ENCODE measurements at regions not wholly inside any gene's neighbourhood (a gene's known extent, or its start where the extent isn't known, plus 50 kb on each side); places are given as distances from the start of the nearest gene placed in this dataset.

DNA sequence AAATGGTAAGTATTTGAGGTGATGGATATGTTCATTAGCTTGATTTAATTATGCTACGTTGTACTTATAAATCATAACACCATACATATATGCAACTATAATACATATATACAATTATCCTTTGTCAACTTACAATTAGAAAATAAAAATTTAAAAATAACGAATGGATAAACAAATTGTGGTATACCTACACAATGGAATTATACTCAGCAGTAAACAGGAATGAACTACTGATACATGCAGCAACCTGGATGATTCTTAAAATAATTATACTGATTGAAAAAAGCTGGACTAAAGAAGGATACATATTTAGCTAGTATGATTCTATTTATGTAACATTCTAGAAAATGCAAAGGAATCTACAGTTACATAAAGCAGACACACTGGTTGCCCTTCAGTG lies 425.7 kb downstream of the DYNC2H1 start:
- Histone ChIP-seq H3K9me3 (ENCODE audit: low read length) (no peaks in the 10 kb centered on the region), H3K79me2 (ENCODE audit: low read length) (no peaks in the 10 kb centered on the region), H3K27me3 (ENCODE audit: low read length) (no peaks in the 10 kb centered on the region), H4K20me1 (ENCODE audit: low read length) (no peaks in the 10 kb centered on the region), H3F3A (ENCODE audit: low read length, unreplicated experiment) (peaks cover 6% of the 10 kb centered on the region), H3K4me2 (ENCODE audit: low read length) (no peak overlapping the region), H3K4me3 (ENCODE audit: low read length) (no peak overlapping the region), H2AFZ (ENCODE audit: low read length) (no peak overlapping the region), H3K4me1 (ENCODE audit: insufficient read depth, low read length) (peaks cover 35% of the 10 kb centered on the region), H3K9ac (ENCODE audit: low read length) (no peak overlapping the region), H3K9me2 (replicated peaks; ENCODE audit: low read length) (no peaks in the 10 kb centered on the region), H3K36me3 (ENCODE audit: low read depth, low read length) (no peaks in the 10 kb centered on the region), H3K27ac (ENCODE audit: low read length) (no peak overlapping the region)
- ATAC-seq (no peak), DNase-seq (no peak)
- no TSS peak for BruUV-seq (replicated peaks)
- intact Hi-C loops (cut with micrococcal nuclease), result loop anchor here (5.0 kb wide), 1 partner anchor 68 kb away; no protein-coding TSS in a partner anchor
- POLR2A ChIA-PET (ENCODE audit: unreplicated experiment), result interaction anchor here (0.6 to 0.7 kb wide), 2 partner anchors 138 to 319 kb away, joined by 3 to 4 read pairs; no protein-coding TSS in a partner anchor
- CTCF ChIA-PET, result no interaction called here
- no peak for TF ChIP-seq EZH2phosphoT487 (IDR thresholded peaks at IDR 0.05; ENCODE audit: borderline replicate concordance, low read length)
- TF ChIP-seq EZH2 (IDR thresholded peaks at IDR 0.05; ENCODE audit: low read length, unreplicated experiment), result no peak
- TF ChIP-seq, protein P1, sequence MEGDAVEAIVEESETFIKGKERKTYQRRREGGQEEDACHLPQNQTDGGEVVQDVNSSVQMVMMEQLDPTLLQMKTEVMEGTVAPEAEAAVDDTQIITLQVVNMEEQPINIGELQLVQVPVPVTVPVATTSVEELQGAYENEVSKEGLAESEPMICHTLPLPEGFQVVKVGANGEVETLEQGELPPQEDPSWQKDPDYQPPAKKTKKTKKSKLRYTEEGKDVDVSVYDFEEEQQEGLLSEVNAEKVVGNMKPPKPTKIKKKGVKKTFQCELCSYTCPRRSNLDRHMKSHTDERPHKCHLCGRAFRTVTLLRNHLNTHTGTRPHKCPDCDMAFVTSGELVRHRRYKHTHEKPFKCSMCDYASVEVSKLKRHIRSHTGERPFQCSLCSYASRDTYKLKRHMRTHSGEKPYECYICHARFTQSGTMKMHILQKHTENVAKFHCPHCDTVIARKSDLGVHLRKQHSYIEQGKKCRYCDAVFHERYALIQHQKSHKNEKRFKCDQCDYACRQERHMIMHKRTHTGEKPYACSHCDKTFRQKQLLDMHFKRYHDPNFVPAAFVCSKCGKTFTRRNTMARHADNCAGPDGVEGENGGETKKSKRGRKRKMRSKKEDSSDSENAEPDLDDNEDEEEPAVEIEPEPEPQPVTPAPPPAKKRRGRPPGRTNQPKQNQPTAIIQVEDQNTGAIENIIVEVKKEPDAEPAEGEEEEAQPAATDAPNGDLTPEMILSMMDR (conservative IDR thresholded peaks at IDR 0.05; ENCODE audit: low read depth, low read length), result no peak

DNA sequence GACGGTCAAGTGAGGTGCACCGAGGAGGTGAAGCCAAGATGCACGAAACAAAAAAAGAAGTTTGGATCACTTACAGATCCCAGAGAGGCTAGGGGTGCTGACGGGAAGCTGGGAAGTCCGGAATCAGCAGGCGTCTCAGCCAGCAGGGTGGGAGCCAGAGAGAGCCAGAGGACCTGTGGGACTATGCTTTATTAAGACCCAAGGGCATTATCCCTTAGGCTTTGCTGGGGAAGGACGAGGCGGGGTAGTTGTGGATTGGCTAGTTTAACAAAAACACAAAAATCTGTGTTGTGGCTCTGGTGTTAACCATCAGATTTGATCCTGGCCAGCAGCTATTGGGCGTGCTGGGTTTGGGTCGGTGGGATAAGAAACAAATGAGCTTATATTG lies 427.1 kb downstream of the DYNC2H1 start:
- TF ChIP-seq EZH2phosphoT487 (IDR thresholded peaks at IDR 0.05; ENCODE audit: borderline replicate concordance, low read length), result no peak
- TF ChIP-seq, protein P1 (conservative IDR thresholded peaks at IDR 0.05; ENCODE audit: low read depth, low read length), result no peak
- TF ChIP-seq EZH2 (IDR thresholded peaks at IDR 0.05; ENCODE audit: low read length, unreplicated experiment), result no peak
- no peak overlapping the region for H3K27ac ChIP-seq (ENCODE audit: low read length)

DNA sequence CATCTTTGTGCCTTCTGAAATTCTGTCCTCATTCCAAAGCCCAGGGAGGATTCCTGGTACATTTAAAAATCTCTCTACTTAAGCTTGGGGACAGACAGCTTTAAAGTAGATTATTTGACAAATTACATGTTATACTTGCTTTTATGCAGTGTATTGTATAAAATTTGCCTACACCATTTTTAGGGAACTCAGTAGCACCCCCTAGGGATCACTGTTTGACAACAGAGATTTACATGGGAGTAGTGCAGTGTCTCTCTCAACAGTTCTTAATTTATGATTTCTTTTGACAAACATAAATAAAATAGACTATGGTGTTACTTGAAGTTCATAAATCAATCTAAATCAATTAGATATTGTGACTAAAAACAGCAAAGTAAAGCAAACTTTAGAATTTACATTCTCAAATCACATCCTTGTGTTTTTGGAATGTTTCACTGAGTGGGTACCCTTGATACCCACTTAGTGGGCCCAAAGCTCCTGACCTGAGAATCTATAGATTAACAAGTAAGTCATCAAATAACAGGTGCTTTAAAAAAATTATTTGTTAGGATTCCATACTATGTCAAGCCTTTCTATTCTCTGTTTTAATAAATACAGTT lies 428.8 kb downstream of the DYNC2H1 start:
- H3K27me3 ChIP-seq (ENCODE audit: low read length), result no peaks in the 10 kb centered on the region
- ChIA-PET CTCF (interaction anchor here (0.5 kb wide), 1 partner anchor 60 kb away, joined by 3 read pairs; no protein-coding TSS in a partner anchor), POLR2A (ENCODE audit: unreplicated experiment) (no interaction called here)
- no peak overlapping the region for H2AFZ ChIP-seq (ENCODE audit: low read length)
- H3K4me1 ChIP-seq (ENCODE audit: insufficient read depth, low read length), result peaks cover 6% of the 10 kb centered on the region
- no peak overlapping the region for H3K9ac ChIP-seq (ENCODE audit: low read length)
- H4K20me1 ChIP-seq (ENCODE audit: low read length), result no peaks in the 10 kb centered on the region
- intact Hi-C loops (cut with micrococcal nuclease), result loop anchor here (1.0 kb wide), 2 partner anchors 212 to 281 kb away; no protein-coding TSS in a partner anchor
- DNase-seq (peak; percentile 80), ATAC-seq (peak; percentile 83)
- BruUV-seq (replicated peaks), result no TSS peak
- H3K36me3 ChIP-seq (ENCODE audit: low read depth, low read length), result no peaks in the 10 kb centered on the region
- H3K9me3 ChIP-seq (ENCODE audit: low read length), result no peaks in the 10 kb centered on the region
- no peak overlapping the region for H3K27ac ChIP-seq (ENCODE audit: low read length)
- TF ChIP-seq, protein P1 (conservative IDR thresholded peaks at IDR 0.05; ENCODE audit: low read depth, low read length), result peak; percentile 95
- TF ChIP-seq EZH2phosphoT487 (IDR thresholded peaks at IDR 0.05; ENCODE audit: borderline replicate concordance, low read length), result no peak
- no peak for TF ChIP-seq EZH2 (IDR thresholded peaks at IDR 0.05; ENCODE audit: low read length, unreplicated experiment)
- H3F3A ChIP-seq (ENCODE audit: low read length, unreplicated experiment), result no peaks in the 10 kb centered on the region
- no peaks in the 10 kb centered on the region for H3K9me2 ChIP-seq (replicated peaks; ENCODE audit: low read length)
- H3K79me2 ChIP-seq (ENCODE audit: low read length), result no peaks in the 10 kb centered on the region
- no peak overlapping the region for H3K4me3 ChIP-seq (ENCODE audit: low read length)
- no peak overlapping the region for H3K4me2 ChIP-seq (ENCODE audit: low read length)

More for the DNA sequence above, 427.1 kb downstream of the DYNC2H1 start:
- no peak for DNase-seq
- H2AFZ ChIP-seq (ENCODE audit: low read length), result no peak overlapping the region
- H3K4me2 ChIP-seq (ENCODE audit: low read length), result no peak overlapping the region
- H3K27me3 ChIP-seq (ENCODE audit: low read length), result no peaks in the 10 kb centered on the region
- H3K9me2 ChIP-seq (replicated peaks; ENCODE audit: low read length), result no peaks in the 10 kb centered on the region
- ChIA-PET CTCF (no interaction called here), POLR2A (ENCODE audit: unreplicated experiment) (no interaction called here)
- no peak overlapping the region for H3K9ac ChIP-seq (ENCODE audit: low read length)
- no peaks in the 10 kb centered on the region for H4K20me1 ChIP-seq (ENCODE audit: low read length)
- H3K36me3 ChIP-seq (ENCODE audit: low read depth, low read length), result no peaks in the 10 kb centered on the region
- intact Hi-C loops (cut with micrococcal nuclease), result no loop called here
- peaks cover 23% of the 10 kb centered on the region for H3K4me1 ChIP-seq (ENCODE audit: insufficient read depth, low read length)
- no peak for ATAC-seq
- BruUV-seq (replicated peaks), result no TSS peak
- H3K9me3 ChIP-seq (ENCODE audit: low read length), result no peaks in the 10 kb centered on the region
- no peak overlapping the region for H3K4me3 ChIP-seq (ENCODE audit: low read length)
- H3K79me2 ChIP-seq (ENCODE audit: low read length), result no peaks in the 10 kb centered on the region
- H3F3A ChIP-seq (ENCODE audit: low read length, unreplicated experiment), result peaks cover 6% of the 10 kb centered on the region
